ENCODE measurements at regions not wholly inside any gene's neighbourhood (a gene's known extent, or its start where the extent isn't known, plus 50 kb on each side); places are given as distances from the start of the nearest gene placed in this dataset.
A peak's percentile ranks its signal among the peaks of the same experiment; 100 is the strongest.

GRCh38 chr6:163668061-163668426 is 253.5 kb downstream of the QKI start:
- DNase-seq (ENCODE audit: low read depth in 2 of 2): no peak

- DNase-seq (ENCODE audit: low read depth in 2 of 2): peak; percentile 57 to 73
Observed at GRCh38 chr6:163667372-163668060, 253.0 kb downstream of the QKI start.

GRCh38 chr6:163665464-163665863 is 250.9 kb downstream of the QKI start:
- no peak for DNase-seq (ENCODE audit: low read depth in 2 of 2)

GRCh38 chr6:163663575-163663974 is 249.1 kb downstream of the QKI start:
- no peak for DNase-seq (ENCODE audit: low read depth in 2 of 2)

- DNase-seq (ENCODE audit: low read depth in 2 of 2): no peak
Observed at GRCh38 chr6:163662604-163663225, 248.2 kb downstream of the QKI start.

GRCh38 chr6:163661272-163661671 is 246.8 kb downstream of the QKI start:
- DNase-seq (ENCODE audit: low read depth in 2 of 2): no peak

GRCh38 chr6:163659803-163660202 is 245.3 kb downstream of the QKI start:
- no peak for DNase-seq (ENCODE audit: low read depth in 2 of 2)

- DNase-seq (ENCODE audit: low read depth in 2 of 2): no peak
Observed at GRCh38 chr6:163655217-163656121, 241.0 kb downstream of the QKI start.

GRCh38 chr6:163651915-163652668 is 237.6 kb downstream of the QKI start:
- peak in 1 of 2 experiments; percentile 10 for DNase-seq (ENCODE audit: low read depth in 2 of 2)

GRCh38 chr6:163651426-163651825 is 236.9 kb downstream of the QKI start:
- DNase-seq (ENCODE audit: low read depth in 2 of 2): no peak

GRCh38 chr6:163648868-163649267 is 234.3 kb downstream of the QKI start:
- DNase-seq (ENCODE audit: low read depth in 2 of 2): no peak

GRCh38 chr6:163647624-163648023 is 233.1 kb downstream of the QKI start:
- no peak for DNase-seq (ENCODE audit: low read depth in 2 of 2)

- DNase-seq (ENCODE audit: low read depth in 2 of 2): no peak
Observed at GRCh38 chr6:163646866-163647265, 232.3 kb downstream of the QKI start.

- no peak for DNase-seq (ENCODE audit: low read depth in 2 of 2)
Observed at GRCh38 chr6:163646133-163646532, 231.6 kb downstream of the QKI start.

- DNase-seq (ENCODE audit: low read depth in 2 of 2): no peak
Observed at GRCh38 chr6:163645560-163645959, 231.0 kb downstream of the QKI start.

- no peak for DNase-seq (ENCODE audit: low read depth in 2 of 2)
Observed at GRCh38 chr6:163643866-163644265, 229.3 kb downstream of the QKI start.

- no peak for DNase-seq (ENCODE audit: low read depth in 2 of 2)
Observed at GRCh38 chr6:163641706-163642105, 227.2 kb downstream of the QKI start.

GRCh38 chr6:163640641-163641040 is 226.1 kb downstream of the QKI start:
- DNase-seq (ENCODE audit: low read depth in 2 of 2): no peak

- DNase-seq (ENCODE audit: low read depth in 2 of 2): no peak
Observed at GRCh38 chr6:163637524-163637923, 223.0 kb downstream of the QKI start.

- no peak for DNase-seq (ENCODE audit: low read depth in 2 of 2)
Observed at GRCh38 chr6:163635731-163636364, 221.3 kb downstream of the QKI start.

GRCh38 chr6:163635315-163635714 is 220.8 kb downstream of the QKI start:
- no peak for DNase-seq (ENCODE audit: low read depth in 2 of 2)
